Psoas muscle (tissue), 7 donors: ENCODE measurements at regions not wholly inside any gene's neighbourhood (a gene's known extent, or its start where the extent isn't known, plus 50 kb on each side); places are given as distances from the start of the nearest gene placed in this dataset.
"Not testable (repeated sequence)": the region's sequence is repeated elsewhere in the genome, so short reads cannot be mapped to it uniquely, and the experiment has no call there.

Experiments
- ATAC-seq, 4 donors: fragments of 200-7000 bp; cut with Tn5 transposase; one replicate each; pipeline ENCODE4 v1.9.1; 2020; ENCODE audit warnings: moderate library complexity in 3 of 4, mild to moderate bottlenecking in 2 of 4
- DNase-seq, 2 donors: peaks; one replicate each; pipeline ENCODE4 v3.0.0-alpha.2; 2020
- H3K27ac ChIP-seq: fragments of 200-600 bp; one replicate; pipeline ENCODE4 v1.8.0; 2022
- H3K27me3 ChIP-seq, 3 donors: fragments of 200-600 bp in 1 of 3; one replicate each; pipeline versions ENCODE4 v1.6.1 to v1.8.0; 2013 to 2022; ENCODE audit warnings: low read length in 2 of 3, mild to moderate bottlenecking in 2 of 3, moderate library complexity in 1 of 3; ENCODE audit not compliant: insufficient read depth in 3 of 3
- H3K36me3 ChIP-seq, 2 donors: fragments of 200-600 bp in 1 of 2; one replicate each; pipeline versions ENCODE4 v1.6.1 to v1.8.0; 2013 to 2022; ENCODE audit warnings: low read depth in 1 of 2, mild to moderate bottlenecking in 1 of 2, moderate library complexity in 1 of 2; ENCODE audit not compliant: insufficient read depth in 1 of 2
- H3K4me1 ChIP-seq: fragments of 200-600 bp; one replicate; pipeline ENCODE4 v1.8.0; 2022
- H3K4me3 ChIP-seq: fragments of 200-600 bp; one replicate; pipeline ENCODE4 v1.8.0; 2022; ENCODE audit warnings: mild to moderate bottlenecking
- H3K9me3 ChIP-seq: fragments of 200-600 bp; one replicate; pipeline ENCODE4 v1.8.0; 2022
- WGBS, 3 donors: extraction: QIAGEN DNeasy Blood & Tissue Kit; methylation state at CpG; one replicate each; pipeline versions ENCODE4 v1.1.6 to v1.1.7; 2013; 5-methylcytosine and 5-hydroxymethylcytosine counted together
- intact Hi-C, 2 donors: fragments of 100-400 bp; cut with DNase I; formaldehyde crosslinking; loops; one replicate each; pipeline versions ENCODE4 v1.11.0 to v1.14.2; 2022
- TF ChIP-seq, protein P1 (sequence below): fragments of 200-600 bp; IDR thresholded peaks from one replicate; pipeline ENCODE4 v1.8.0; 2022; ENCODE audit warnings: antibody characterized with exemption
- donor health status: healthy with polysubstance abuse.
- donor health status: DM: no; HTN: no; CAD: no; lungs with moderate emphysema.
- donor health status: Bipolar disorder and iron deficiency.
- donor health status: healthy.
- donor health status: DM: yes; HTN: yes; CAD: no.
- donor health status: DM: no; HTN: no; CAD: no.
- donor health status: DM: yes; HTN: yes; CAD: no.

DNA sequence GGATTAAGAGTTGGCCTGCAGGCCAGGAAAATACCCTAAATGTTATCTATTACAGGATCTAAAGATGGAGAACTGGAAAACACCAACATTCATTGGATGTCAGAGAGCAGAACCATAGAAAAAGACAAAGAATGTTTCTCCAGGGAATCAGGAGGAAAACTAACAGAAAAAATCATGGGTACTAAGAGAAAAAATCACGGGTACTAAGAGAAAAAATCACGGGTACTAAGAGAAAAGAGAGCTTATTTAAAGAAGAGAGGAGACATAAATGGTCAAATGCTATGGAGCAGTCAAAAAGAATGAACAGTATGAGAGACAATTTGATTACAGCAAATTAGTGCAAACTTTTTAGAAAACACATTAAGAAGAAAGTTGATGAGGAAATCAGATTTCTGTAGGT is 73.8 kb upstream of the SERBP1 start:
- no peak for ATAC-seq
- DNase-seq = no peak
- Histone ChIP-seq H3K27me3 (no peaks in the 10 kb centered on the region), H3K4me1 (no peaks in the 10 kb centered on the region), H3K4me3 (no peak overlapping the region), H3K9me3 (no peaks in the 10 kb centered on the region), H3K36me3 (no peaks in the 10 kb centered on the region), H3K27ac (no peak overlapping the region)
- intact Hi-C loops = loop anchor here in 1 of 2 donors (5.0 kb wide), 1 partner anchor 292 kb away; no protein-coding TSS in a partner anchor
- TF ChIP-seq, protein P1, sequence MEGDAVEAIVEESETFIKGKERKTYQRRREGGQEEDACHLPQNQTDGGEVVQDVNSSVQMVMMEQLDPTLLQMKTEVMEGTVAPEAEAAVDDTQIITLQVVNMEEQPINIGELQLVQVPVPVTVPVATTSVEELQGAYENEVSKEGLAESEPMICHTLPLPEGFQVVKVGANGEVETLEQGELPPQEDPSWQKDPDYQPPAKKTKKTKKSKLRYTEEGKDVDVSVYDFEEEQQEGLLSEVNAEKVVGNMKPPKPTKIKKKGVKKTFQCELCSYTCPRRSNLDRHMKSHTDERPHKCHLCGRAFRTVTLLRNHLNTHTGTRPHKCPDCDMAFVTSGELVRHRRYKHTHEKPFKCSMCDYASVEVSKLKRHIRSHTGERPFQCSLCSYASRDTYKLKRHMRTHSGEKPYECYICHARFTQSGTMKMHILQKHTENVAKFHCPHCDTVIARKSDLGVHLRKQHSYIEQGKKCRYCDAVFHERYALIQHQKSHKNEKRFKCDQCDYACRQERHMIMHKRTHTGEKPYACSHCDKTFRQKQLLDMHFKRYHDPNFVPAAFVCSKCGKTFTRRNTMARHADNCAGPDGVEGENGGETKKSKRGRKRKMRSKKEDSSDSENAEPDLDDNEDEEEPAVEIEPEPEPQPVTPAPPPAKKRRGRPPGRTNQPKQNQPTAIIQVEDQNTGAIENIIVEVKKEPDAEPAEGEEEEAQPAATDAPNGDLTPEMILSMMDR = no peak
- 69 to 78% (median 76%) methylated on average over 2 of the region's 2 CpGs for WGBS, 3 donors

DNA sequence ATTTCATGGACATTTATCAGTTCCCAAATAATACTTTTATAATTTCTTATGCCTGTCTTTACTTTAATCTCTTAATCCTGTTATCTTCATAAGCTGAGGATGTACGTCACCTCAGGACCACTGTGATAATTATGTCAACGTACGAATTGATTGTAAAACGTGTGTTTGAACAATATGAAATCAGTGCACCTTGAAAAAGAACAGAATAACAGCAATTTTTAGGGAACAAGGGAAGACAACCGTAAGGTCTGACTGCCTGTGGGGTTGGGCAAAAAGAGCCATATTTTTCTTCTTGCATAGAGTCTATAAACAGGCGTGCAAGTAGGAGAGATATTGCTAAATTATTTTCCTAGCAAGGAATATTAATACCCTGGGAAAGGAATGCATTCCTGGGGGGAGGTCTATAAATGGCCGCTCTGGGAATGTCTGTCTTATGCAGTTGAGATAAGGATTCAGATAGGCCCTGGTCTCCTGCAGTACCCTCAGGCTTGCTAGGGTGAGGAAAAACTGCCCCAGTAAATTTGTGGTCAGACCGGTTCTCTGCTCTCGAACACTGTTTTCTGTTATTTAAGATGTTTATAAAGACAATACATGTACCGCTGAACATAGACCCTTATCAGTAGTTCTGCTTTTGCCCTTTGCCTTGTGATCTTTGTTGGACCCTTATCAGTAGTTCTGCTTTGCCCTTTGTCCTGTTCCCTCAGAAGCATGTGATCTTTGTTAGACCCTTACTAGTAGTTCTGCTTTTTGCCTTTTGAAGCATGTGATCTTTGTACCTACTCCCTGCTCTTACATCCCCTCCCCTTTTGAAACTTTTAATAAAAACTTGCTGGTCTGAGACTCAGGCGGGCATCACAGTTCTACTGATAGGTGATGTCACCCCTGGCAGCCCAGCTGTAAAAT is 83.4 kb upstream of the SERBP1 start:
- H3K27me3 ChIP-seq, H3K27ac ChIP-seq, ATAC-seq, H3K9me3 ChIP-seq, H3K36me3 ChIP-seq, H3K4me3 ChIP-seq, DNase-seq, H3K4me1 ChIP-seq: not testable (repeated sequence)
- intact Hi-C loops = loop anchor here in 1 of 2 donors (10.0 kb wide), 1 partner anchor 739 kb away; no protein-coding TSS in a partner anchor
- WGBS, 3 donors = 88 to 94% (median 90%) methylated on average over 11 of the region's 11 CpGs

DNA sequence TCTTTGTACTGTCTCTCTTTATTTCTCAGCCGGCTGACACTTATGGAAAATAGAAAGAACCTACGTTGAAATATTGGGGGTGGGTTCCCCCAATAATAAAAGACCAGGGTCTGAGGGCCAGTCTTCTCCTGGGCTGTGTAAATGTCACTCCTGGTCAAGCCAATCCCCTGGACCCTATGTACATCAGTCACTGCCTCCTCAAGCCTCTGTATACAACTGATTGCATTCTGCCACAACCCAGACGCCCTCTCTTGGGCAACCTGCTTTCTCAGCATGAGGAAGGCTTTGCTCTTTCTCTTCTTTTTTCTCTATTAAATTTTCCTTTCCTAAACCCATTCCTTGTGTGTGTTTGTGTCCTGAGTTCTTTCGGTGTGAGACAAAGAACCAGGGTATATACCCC is 84.1 kb upstream of the SERBP1 start:
- intact Hi-C loops = loop anchor here in 1 of 2 donors (10.0 kb wide), 1 partner anchor 739 kb away; no protein-coding TSS in a partner anchor
- ATAC-seq = no peak
- no peaks in the 10 kb centered on the region for H3K4me1 ChIP-seq
- no peak overlapping the region for H3K27ac ChIP-seq
- 71 to 90% (median 76%) methylated on average over 4 of the region's 4 CpGs for WGBS, 3 donors
- no peak for DNase-seq
- no peaks in the 10 kb centered on the region for H3K36me3 ChIP-seq
- TF ChIP-seq, protein P1 = no peak
- H3K27me3 ChIP-seq = no peaks in the 10 kb centered on the region
- no peak overlapping the region for H3K4me3 ChIP-seq
- peaks cover 3% of the 10 kb centered on the region for H3K9me3 ChIP-seq

DNA sequence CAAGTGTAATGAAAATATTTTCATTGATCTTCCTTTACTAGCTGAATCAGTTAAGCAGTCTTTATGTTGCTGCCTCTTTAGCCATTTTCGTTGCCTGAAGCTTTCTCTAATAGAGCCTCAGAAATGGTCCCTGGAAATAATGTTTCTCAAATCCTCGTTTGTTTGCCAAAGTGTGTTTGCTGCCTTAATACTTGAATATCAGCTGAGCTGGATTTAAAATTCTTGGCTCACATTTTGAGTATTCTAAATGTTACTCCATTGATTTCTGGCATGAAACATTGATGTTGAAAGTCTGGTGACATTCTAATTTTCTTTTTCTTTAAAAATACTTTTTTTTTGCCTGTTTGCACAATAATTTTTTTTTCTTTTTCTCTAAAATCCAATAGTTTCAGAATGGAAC is 84.6 kb upstream of the SERBP1 start:
- DNase-seq (no peak), ATAC-seq (no peak)
- 26 to 43% (median 41%) methylated on average over 2 of the region's 2 CpGs for WGBS, 3 donors
- peaks cover 3% of the 10 kb centered on the region for H3K9me3 ChIP-seq
- no peaks in the 10 kb centered on the region for H3K27me3 ChIP-seq
- no peak overlapping the region for H3K27ac ChIP-seq
- H3K36me3 ChIP-seq = no peaks in the 10 kb centered on the region
- no peaks in the 10 kb centered on the region for H3K4me1 ChIP-seq
- TF ChIP-seq, protein P1 = no peak
- no peak overlapping the region for H3K4me3 ChIP-seq
- intact Hi-C loops = loop anchor here in 1 of 2 donors (10.0 kb wide), 1 partner anchor 740 kb away; no protein-coding TSS in a partner anchor

DNA sequence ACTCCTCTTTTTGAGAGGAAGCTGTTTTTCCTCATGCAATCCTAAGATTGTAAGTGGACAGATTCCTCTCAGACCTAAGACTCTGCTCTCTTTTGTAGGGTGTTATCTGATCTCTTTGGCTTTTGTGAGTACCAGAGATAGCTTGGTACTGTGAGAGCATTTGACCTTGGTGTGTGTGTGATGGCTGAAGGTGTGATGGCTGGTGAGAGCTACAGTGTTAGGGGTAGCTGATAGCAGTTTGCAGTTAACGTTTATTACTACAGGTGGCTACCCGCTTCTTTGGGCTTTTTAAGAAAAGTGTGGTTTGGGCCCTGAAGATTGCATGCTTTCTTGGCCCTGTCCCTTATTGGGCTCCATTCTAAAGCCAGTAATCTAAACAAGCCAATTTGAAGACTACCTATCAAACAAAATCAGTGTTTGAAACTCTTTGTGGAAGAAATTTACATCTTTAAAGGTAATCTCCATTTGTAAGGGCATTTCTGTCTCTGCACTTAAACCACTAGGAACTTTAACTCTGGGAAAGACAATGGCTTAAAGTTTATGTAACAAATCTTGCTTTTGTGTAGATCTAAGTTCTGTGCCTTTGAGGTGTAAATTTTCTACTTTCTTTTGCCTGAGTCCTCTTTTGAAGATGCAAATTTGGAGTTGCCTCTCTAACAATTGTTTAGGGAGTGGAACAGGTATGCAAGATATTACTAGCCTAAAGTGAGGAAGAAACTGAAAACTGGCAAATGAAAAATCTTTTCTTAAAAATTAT is 85.3 kb upstream of the SERBP1 start:
- no peaks in the 10 kb centered on the region for H3K36me3 ChIP-seq
- H3K4me3 ChIP-seq = no peak overlapping the region
- ATAC-seq (no peak), DNase-seq (no peak)
- WGBS, 3 donors = 58 to 65% (median 64%) methylated on average over 2 of the region's 2 CpGs
- intact Hi-C loops = loop anchor here in 1 of 2 donors (10.0 kb wide), 1 partner anchor 741 kb away; no protein-coding TSS in a partner anchor
- H3K27ac ChIP-seq = no peak overlapping the region
- TF ChIP-seq, protein P1 = no peak
- H3K9me3 ChIP-seq = peaks cover 3% of the 10 kb centered on the region
- no peaks in the 10 kb centered on the region for H3K4me1 ChIP-seq
- H3K27me3 ChIP-seq = no peaks in the 10 kb centered on the region
